Tibial artery (tissue), 4 donors: ENCODE measurements at regions not wholly inside any gene's neighbourhood (a gene's known extent, or its start where the extent isn't known, plus 50 kb on each side); places are given as distances from the start of the nearest gene placed in this dataset.
A peak's percentile ranks its signal among the peaks of the same experiment; 100 is the strongest.

Source experiments
- DNase-seq, 2 donors: peaks; one replicate each; pipeline ENCODE4 v3.0.0-alpha.2; 2019
- H3K27ac ChIP-seq, 2 donors: fragments of 200-600 bp; sonication (generic) in 1 of 2; 1 replicate in 1 of 2; 2 replicates in 1 of 2; pipeline ENCODE4 v1.5.1; 2018 to 2019; ENCODE audit warnings: mild to moderate bottlenecking in 1 of 2
- H3K27me3 ChIP-seq, 2 donors: fragments of 200-600 bp; sonication (generic) in 1 of 2; one replicate each; pipeline versions ENCODE4 v1.5.1 to v1.6.0; 2016 to 2019
- H3K36me3 ChIP-seq, 3 donors: fragments of 200-600 bp; sonication (generic) in 2 of 3; one replicate each; pipeline ENCODE4 v1.5.1; 2016 to 2019; ENCODE audit warnings: mild to moderate bottlenecking in 2 of 3
- H3K4me1 ChIP-seq, 4 donors: fragments of 200-600 bp; sonication (generic) in 2 of 4; 1 replicate in 3 of 4; 2 replicates in 1 of 4; pipeline ENCODE4 v1.5.1; 2016 to 2019
- H3K4me3 ChIP-seq, 2 donors: fragments of 200-600 bp; sonication (generic) in 1 of 2; 1 replicate in 1 of 2; 2 replicates in 1 of 2; pipeline ENCODE4 v1.5.1; 2018 to 2019; ENCODE audit warnings: mild to moderate bottlenecking in 2 of 2
- H3K9me3 ChIP-seq, 3 donors: fragments of 200-600 bp; sonication (generic) in 1 of 3; one replicate each; pipeline ENCODE4 v1.5.1; 2016 to 2019
- intact Hi-C: fragments of 100-400 bp; cut with DNase I; formaldehyde crosslinking; loops from one replicate; pipeline ENCODE4 v1.15.0; 2023; ENCODE audit warnings: low total_unique reads
- TF ChIP-seq, protein P1 (sequence below), 2 experiments: fragments of 200-600 bp in 1 of 2; fragments of 450-650 bp in 1 of 2; IDR thresholded peaks; one replicate each; pipeline ENCODE4 v1.5.1; 2017 to 2019; ENCODE audit warnings: antibody characterized with exemption in 2 of 2, mild to moderate bottlenecking in 1 of 2, moderate library complexity in 1 of 2

DNA sequence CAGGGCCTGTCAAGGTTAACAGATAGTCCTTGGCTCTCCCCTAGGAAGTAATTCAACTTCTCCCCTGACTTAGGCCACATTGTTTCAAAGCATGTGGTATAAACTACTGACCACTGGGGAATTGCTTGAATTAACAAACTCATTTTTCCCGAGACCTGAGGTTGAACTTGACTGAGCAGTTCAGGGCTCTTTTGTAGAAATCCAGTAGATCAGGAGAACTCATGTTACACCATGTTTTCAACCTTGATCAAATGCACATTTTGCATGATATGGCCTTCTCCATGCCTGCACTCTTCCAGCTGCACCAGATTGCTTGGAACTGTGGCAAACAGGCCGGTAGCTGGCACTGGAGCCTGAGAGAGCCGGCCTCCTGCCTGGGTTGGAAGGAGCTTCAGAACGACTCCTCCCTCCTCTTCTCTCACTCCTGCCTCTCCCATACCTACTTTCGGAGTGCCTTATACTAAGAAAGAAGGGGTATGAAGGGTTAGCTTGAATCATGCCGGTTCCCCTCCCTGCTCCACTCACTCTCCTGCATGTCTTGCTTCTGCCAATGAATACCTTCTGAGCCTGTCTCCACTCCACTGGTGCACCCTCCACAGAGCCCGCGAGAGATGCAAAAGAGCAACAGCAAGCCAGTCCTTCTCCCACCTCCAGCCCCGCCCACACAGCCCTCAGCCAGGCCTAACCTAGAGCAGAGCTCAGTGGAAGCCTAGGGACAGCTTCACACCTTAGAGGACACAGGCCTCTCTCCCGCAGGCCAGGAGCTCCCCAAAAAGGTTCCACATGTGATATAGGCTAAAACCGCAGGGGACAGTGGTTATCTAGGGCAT, 159.4 kb downstream of the MACROH2A1 start:
- DNase-seq, result peak in 1 of 2 donors; percentile 60
- TF ChIP-seq, protein P1, sequence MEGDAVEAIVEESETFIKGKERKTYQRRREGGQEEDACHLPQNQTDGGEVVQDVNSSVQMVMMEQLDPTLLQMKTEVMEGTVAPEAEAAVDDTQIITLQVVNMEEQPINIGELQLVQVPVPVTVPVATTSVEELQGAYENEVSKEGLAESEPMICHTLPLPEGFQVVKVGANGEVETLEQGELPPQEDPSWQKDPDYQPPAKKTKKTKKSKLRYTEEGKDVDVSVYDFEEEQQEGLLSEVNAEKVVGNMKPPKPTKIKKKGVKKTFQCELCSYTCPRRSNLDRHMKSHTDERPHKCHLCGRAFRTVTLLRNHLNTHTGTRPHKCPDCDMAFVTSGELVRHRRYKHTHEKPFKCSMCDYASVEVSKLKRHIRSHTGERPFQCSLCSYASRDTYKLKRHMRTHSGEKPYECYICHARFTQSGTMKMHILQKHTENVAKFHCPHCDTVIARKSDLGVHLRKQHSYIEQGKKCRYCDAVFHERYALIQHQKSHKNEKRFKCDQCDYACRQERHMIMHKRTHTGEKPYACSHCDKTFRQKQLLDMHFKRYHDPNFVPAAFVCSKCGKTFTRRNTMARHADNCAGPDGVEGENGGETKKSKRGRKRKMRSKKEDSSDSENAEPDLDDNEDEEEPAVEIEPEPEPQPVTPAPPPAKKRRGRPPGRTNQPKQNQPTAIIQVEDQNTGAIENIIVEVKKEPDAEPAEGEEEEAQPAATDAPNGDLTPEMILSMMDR (IDR thresholded peaks at IDR 0.05), result no peak
- H3K9me3 ChIP-seq, result no peaks in the 10 kb centered on the region
- intact Hi-C loops, result no loop called here
- no peak overlapping the region for H3K4me3 ChIP-seq
- H3K27me3 ChIP-seq, result no peaks in the 10 kb centered on the region
- H3K4me1 ChIP-seq, result peaks cover 0 to 81% (median 68%) of the 10 kb centered on the region in 4 donors
- no peaks in the 10 kb centered on the region for H3K36me3 ChIP-seq
- peak overlapping the region; percentile 72 to 75 for H3K27ac ChIP-seq

DNA sequence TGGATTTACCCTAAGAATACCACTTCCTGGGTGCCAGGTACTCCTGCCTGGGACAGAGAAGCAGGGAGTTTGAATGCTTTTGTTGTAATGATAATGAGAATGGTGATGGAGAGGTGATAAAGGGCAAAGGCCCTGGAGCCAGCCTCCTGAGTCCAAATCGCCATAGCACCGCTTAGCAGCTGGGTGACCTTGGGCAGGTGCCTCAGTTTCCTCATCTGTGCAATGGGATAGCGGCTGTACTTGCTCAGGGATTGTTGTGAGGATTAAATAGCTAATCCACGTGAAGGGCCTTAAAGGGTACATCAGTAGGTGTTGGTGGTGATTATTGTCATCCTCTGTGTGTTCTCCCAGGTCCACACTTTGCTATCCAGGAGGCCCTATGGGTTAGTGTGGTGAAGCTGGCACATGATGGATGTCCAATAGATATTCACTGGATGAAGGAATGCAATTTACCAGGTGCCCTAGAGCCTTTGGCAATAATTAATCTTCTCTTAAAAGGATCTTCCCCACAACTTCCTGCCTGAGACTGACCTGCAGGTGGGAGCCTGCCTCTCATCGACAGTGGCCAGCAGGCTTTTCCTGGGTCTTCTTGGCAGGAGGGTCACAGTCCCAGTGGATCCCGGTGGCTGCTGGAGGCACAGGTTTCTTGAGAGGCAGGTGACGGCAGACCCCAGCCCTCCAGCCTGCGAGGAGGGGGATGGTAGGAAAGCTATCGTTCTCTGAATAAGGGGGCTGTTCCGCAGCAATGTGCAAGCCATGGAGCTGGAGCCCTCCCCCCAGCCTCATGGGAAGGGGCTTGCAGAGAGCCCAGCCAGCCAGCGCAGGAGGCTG, 160.2 kb downstream of the MACROH2A1 start:
- Histone ChIP-seq H3K4me3 (no peak overlapping the region), H3K4me1 (peaks cover 0 to 73% (median 59%) of the 10 kb centered on the region in 4 donors), H3K27me3 (no peaks in the 10 kb centered on the region), H3K9me3 (no peaks in the 10 kb centered on the region), H3K36me3 (no peaks in the 10 kb centered on the region), H3K27ac (peak overlapping the region in 1 of 2 donors; percentile 72)
- TF ChIP-seq, protein P1 (IDR thresholded peaks at IDR 0.05), result no peak
- peak in 1 of 2 donors; percentile 39 for DNase-seq
- intact Hi-C loops, result no loop called here

GRCh38 chr5:135237748-135238103, 161.3 kb downstream of the MACROH2A1 start:
- Histone ChIP-seq H3K27me3 (no peaks in the 10 kb centered on the region), H3K27ac (no peak overlapping the region), H3K4me3 (no peak overlapping the region), H3K36me3 (no peaks in the 10 kb centered on the region), H3K4me1 (peaks cover 0 to 71% (median 56%) of the 10 kb centered on the region in 4 donors), H3K9me3 (no peaks in the 10 kb centered on the region)
- DNase-seq, result peak in 1 of 2 donors; percentile 40
- intact Hi-C loops, result no loop called here
- TF ChIP-seq, protein P1 (IDR thresholded peaks at IDR 0.05), result no peak

- no peak overlapping the region for H3K4me3 ChIP-seq
- H3K4me1 ChIP-seq, result peaks cover 0 to 66% (median 51%) of the 10 kb centered on the region in 4 donors
- H3K27me3 ChIP-seq, result no peaks in the 10 kb centered on the region
- H3K9me3 ChIP-seq, result no peaks in the 10 kb centered on the region
- H3K27ac ChIP-seq, result no peak overlapping the region
- TF ChIP-seq, protein P1 (IDR thresholded peaks at IDR 0.05), result no peak
- intact Hi-C loops, result no loop called here
- peak in 1 of 2 donors; percentile 63 for DNase-seq
- no peaks in the 10 kb centered on the region for H3K36me3 ChIP-seq
Measured at GRCh38 chr5:135236908-135237747, 161.9 kb downstream of the MACROH2A1 start.

DNA sequence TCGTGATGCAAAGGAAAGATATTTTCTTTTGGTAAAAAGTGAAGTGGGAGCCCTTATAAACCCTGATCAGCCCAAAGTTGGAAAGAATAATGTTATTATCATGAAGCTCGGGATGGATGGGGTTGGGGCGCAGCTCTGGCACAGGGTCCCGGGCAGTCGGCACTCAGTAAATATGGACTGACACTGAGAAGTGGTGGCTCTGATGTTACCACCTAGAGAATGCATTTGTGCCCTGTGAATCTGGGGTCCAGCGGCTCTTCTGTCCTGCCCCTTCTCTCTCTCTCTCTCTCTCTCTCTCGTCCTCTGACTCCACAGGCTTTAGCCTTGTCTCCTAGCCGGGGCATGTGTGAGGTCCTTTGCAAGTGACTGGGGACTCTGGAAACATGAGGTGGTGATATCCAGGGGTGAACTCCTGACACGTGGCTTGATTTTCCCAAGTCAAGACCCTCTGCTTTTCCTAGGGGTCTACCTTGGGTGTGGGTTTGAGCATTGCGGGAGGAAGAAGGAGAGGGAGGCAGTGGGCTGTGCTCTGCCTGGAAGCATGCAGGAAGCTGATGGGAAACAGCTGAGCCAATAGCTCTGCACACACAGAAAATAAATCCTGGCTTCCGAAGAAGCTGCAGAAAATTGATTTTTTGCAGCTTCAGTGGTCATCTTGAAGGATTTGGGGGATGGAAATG, 162.7 kb downstream of the MACROH2A1 start:
- DNase-seq, result peak in 1 of 2 donors; percentile 20
- H3K27ac ChIP-seq, result no peak overlapping the region

More for the DNA sequence above, 162.7 kb downstream of the MACROH2A1 start:
- intact Hi-C loops, result no loop called here
- no peak overlapping the region for H3K4me3 ChIP-seq
- H3K4me1 ChIP-seq, result peaks cover 0 to 58% (median 43%) of the 10 kb centered on the region in 4 donors
- H3K36me3 ChIP-seq, result no peaks in the 10 kb centered on the region
- TF ChIP-seq, protein P1 (IDR thresholded peaks at IDR 0.05), result no peak
- no peaks in the 10 kb centered on the region for H3K9me3 ChIP-seq
- no peaks in the 10 kb centered on the region for H3K27me3 ChIP-seq
